HL-60 (cell line): ENCODE measurements at regions not wholly inside any gene's neighbourhood (a gene's known extent, or its start where the extent isn't known, plus 50 kb on each side); places are given as distances from the start of the nearest gene placed in this dataset.

Experiments
- DNase-seq, 2 experiments: peaks; one replicate each; pipeline ENCODE4 v3.0.0-alpha.2; 2010 to 2020; ENCODE audit warnings: low read depth in 1 of 2, low spot score in 1 of 2
- H3K27ac ChIP-seq: fragments of 250-450 bp; sonication (Bioruptor Pico); replicated peaks from 2 replicates; pipeline ENCODE4 v1.5.1; 2020; ENCODE audit warnings: mild to moderate bottlenecking, moderate library complexity
- H3K27me3 ChIP-seq: fragments of 250-450 bp; sonication (Bioruptor Pico); 2 replicates; pipeline ENCODE4 v1.5.1; 2021; ENCODE audit warnings: mild to moderate bottlenecking, moderate library complexity; ENCODE audit not compliant: insufficient read depth, poor library complexity, severe bottlenecking
- H3K4me3 ChIP-seq: replicated peaks from 2 replicates; pipeline ENCODE4 v1.5.1; 2011; ENCODE audit warnings: mild to moderate bottlenecking, control low read depth, low read length; ENCODE audit not compliant: insufficient read depth
- GABPA ChIP-seq: IDR thresholded peaks from 2 replicates; pipeline ENCODE4 v1.6.1; 2012; ENCODE audit warnings: low read depth
- POLR2AphosphoS5 ChIP-seq: IDR thresholded peaks from 2 replicates; pipeline ENCODE4 v1.6.1; 2012; ENCODE audit warnings: low read depth
- SPI1 ChIP-seq: IDR thresholded peaks from 2 replicates; pipeline ENCODE4 v1.6.1; 2012; ENCODE audit warnings: low read depth, mild to moderate bottlenecking, borderline replicate concordance
- TF ChIP-seq, protein P1 (sequence below): IDR thresholded peaks from 2 replicates; pipeline ENCODE4 v1.6.1; 2012; ENCODE audit warnings: low read depth; ENCODE audit not compliant: insufficient replicate concordance
- TF ChIP-seq, protein P2 (sequence below): IDR thresholded peaks from one replicate; pipeline ENCODE4 v1.5.1; 2011; ENCODE audit warnings: low read length, control low read depth, inconsistent platforms; ENCODE audit not compliant: insufficient read depth

DNA sequence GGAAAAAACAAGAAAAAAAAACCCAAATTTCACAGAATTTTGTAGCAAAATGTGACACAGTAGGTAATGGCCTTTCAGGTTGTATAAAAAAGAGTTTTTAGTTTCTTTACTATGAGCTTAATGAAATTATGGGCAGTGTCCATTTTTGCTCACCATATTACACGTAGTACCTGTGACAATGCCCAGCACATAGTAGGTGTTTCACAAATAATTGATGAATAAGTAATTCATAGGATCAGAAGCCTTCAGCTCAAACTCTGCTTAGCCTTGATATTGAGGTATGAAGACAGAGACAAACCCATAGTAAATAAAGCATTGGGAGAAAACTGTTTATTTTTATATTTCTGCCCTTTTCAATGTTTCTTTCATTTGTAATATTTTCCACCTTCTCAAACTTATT, 97.2 kb downstream of the LHX9 start:
- Histone ChIP-seq H3K4me3 (no peak overlapping the region), H3K27ac (no peak overlapping the region), H3K27me3 (no peaks in the 10 kb centered on the region)
- TF ChIP-seq, protein P1, sequence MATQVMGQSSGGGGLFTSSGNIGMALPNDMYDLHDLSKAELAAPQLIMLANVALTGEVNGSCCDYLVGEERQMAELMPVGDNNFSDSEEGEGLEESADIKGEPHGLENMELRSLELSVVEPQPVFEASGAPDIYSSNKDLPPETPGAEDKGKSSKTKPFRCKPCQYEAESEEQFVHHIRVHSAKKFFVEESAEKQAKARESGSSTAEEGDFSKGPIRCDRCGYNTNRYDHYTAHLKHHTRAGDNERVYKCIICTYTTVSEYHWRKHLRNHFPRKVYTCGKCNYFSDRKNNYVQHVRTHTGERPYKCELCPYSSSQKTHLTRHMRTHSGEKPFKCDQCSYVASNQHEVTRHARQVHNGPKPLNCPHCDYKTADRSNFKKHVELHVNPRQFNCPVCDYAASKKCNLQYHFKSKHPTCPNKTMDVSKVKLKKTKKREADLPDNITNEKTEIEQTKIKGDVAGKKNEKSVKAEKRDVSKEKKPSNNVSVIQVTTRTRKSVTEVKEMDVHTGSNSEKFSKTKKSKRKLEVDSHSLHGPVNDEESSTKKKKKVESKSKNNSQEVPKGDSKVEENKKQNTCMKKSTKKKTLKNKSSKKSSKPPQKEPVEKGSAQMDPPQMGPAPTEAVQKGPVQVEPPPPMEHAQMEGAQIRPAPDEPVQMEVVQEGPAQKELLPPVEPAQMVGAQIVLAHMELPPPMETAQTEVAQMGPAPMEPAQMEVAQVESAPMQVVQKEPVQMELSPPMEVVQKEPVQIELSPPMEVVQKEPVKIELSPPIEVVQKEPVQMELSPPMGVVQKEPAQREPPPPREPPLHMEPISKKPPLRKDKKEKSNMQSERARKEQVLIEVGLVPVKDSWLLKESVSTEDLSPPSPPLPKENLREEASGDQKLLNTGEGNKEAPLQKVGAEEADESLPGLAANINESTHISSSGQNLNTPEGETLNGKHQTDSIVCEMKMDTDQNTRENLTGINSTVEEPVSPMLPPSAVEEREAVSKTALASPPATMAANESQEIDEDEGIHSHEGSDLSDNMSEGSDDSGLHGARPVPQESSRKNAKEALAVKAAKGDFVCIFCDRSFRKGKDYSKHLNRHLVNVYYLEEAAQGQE = no peak
- TF ChIP-seq, protein P2, sequence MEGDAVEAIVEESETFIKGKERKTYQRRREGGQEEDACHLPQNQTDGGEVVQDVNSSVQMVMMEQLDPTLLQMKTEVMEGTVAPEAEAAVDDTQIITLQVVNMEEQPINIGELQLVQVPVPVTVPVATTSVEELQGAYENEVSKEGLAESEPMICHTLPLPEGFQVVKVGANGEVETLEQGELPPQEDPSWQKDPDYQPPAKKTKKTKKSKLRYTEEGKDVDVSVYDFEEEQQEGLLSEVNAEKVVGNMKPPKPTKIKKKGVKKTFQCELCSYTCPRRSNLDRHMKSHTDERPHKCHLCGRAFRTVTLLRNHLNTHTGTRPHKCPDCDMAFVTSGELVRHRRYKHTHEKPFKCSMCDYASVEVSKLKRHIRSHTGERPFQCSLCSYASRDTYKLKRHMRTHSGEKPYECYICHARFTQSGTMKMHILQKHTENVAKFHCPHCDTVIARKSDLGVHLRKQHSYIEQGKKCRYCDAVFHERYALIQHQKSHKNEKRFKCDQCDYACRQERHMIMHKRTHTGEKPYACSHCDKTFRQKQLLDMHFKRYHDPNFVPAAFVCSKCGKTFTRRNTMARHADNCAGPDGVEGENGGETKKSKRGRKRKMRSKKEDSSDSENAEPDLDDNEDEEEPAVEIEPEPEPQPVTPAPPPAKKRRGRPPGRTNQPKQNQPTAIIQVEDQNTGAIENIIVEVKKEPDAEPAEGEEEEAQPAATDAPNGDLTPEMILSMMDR = no peak
- TF ChIP-seq SPI1 (no peak), POLR2AphosphoS5 (no peak), GABPA (no peak)
- DNase-seq = no peak

DNA sequence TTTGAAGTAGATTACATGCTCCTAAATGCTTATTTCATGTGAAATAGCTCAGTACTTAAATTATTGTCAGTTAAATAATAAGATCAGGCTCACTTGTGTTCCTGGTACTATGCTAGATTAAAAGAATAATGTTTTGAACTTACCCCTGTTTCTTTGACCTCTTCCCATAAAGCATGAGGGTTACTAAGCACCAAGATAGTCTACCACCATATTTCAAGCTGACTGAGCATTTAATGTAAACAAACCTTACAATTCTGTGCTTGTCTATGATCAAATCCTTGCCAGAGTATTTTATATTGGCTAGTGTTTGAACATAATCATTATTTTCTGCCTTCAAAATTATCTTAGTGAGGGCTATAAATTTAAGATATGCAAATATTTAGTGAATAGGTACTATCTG, 98.1 kb downstream of the LHX9 start:
- no peak for TF ChIP-seq GABPA
- no peak for TF ChIP-seq SPI1
- TF ChIP-seq, protein P1 = no peak
- TF ChIP-seq, protein P2 = no peak
- no peak for TF ChIP-seq POLR2AphosphoS5
- no peak for DNase-seq
- H3K27me3 ChIP-seq = no peaks in the 10 kb centered on the region
- H3K27ac ChIP-seq = no peak overlapping the region
- no peak overlapping the region for H3K4me3 ChIP-seq

DNA sequence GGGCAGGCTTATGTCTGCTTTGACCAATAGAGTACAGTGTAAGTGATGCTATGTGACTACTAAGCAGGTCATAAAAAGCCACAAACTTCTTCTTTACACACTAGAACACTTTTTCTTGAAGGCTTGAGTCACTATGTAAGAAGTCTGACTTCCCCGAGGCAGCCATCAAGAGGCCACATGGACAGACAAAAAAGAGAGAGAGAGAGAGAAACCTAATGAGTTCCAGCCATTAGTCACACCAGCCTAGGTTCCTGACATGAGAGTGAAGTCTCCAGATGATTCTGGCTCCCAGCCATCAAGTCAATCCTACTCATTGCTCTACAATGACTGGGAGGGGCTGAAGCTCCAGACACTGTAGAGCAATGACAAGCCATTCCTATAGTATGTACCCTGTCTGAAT, 101.4 kb downstream of the LHX9 start:
- DNase-seq = no peak
- Histone ChIP-seq H3K4me3 (no peak overlapping the region), H3K27ac (no peak overlapping the region), H3K27me3 (no peaks in the 10 kb centered on the region)
- TF ChIP-seq, protein P2 = no peak
- no peak for TF ChIP-seq POLR2AphosphoS5
- no peak for TF ChIP-seq SPI1
- TF ChIP-seq GABPA = no peak
- TF ChIP-seq, protein P1 = no peak
